Gastrocnemius medialis (tissue), 4 donors: ENCODE measurements at regions not wholly inside any gene's neighbourhood (a gene's known extent, or its start where the extent isn't known, plus 50 kb on each side); places are given as distances from the start of the nearest gene placed in this dataset.

Experiments
- CTCF ChIP-seq, 5 experiments: fragments of 450-650 bp in 3 of 5; fragments of 200-600 bp in 2 of 5; sonication (generic) in 2 of 5; IDR thresholded peaks in 4 of 5; conservative IDR thresholded peaks in 1 of 5; 1 replicate in 4 of 5; 2 replicates in 1 of 5; pipeline ENCODE4 v1.5.1; 2016 to 2019; ENCODE audit warnings: antibody characterized with exemption in 5 of 5, mild to moderate bottlenecking in 3 of 5, moderate library complexity in 3 of 5
- POLR2A ChIP-seq, 2 donors: fragments of 450-650 bp; IDR thresholded peaks; one replicate each; pipeline ENCODE4 v1.6.1; 2017; ENCODE audit warnings: antibody characterized with exemption in 2 of 2, mild to moderate bottlenecking in 2 of 2, moderate library complexity in 2 of 2

GRCh38 chr13:107993239-107993949 lies 221.9 kb downstream of the LIG4 start:
- TF ChIP-seq POLR2A (IDR thresholded peaks at IDR 0.05) (no peak), CTCF (IDR thresholded peaks at IDR 0.05 in 4 of 5, conservative IDR thresholded peaks at IDR 0.05 in 1 of 5) (no peak)
